Esophagus squamous epithelium (tissue), 5 donors: ENCODE measurements at regions not wholly inside any gene's neighbourhood (a gene's known extent, or its start where the extent isn't known, plus 50 kb on each side); places are given as distances from the start of the nearest gene placed in this dataset.

ENCODE experiments used
- DNase-seq: peaks from one replicate; lab custom pipeline; 2025; lab: John Stamatoyannopoulos, UW
- H3K27ac ChIP-seq, 4 donors: fragments of 200-600 bp; sonication (generic); one replicate each; pipeline ENCODE4 v1.5.1; 2016 to 2019; ENCODE audit warnings: mild to moderate bottlenecking in 1 of 4
- H3K27me3 ChIP-seq, 4 donors: fragments of 200-600 bp; sonication (generic); 1 replicate in 3 of 4; 2 replicates in 1 of 4; pipeline versions ENCODE4 v1.5.1 to v1.6.0; 2017 to 2021; ENCODE audit warnings: antibody characterized with exemption in 1 of 4
- H3K36me3 ChIP-seq, 3 donors: fragments of 200-600 bp; sonication (generic); one replicate each; pipeline ENCODE4 v1.5.1; 2016 to 2019
- H3K4me1 ChIP-seq, 3 donors: fragments of 200-600 bp; sonication (generic); one replicate each; pipeline ENCODE4 v1.5.1; 2017 to 2019
- H3K4me3 ChIP-seq, 4 donors: fragments of 200-600 bp; sonication (generic); 1 replicate in 3 of 4; 2 replicates in 1 of 4; pipeline ENCODE4 v1.5.1; 2016 to 2019; ENCODE audit warnings: mild to moderate bottlenecking in 2 of 4, moderate library complexity in 1 of 4
- H3K9me3 ChIP-seq, 3 donors: fragments of 200-600 bp; sonication (generic); one replicate each; pipeline ENCODE4 v1.5.1; 2016 to 2019
- CTCF ChIP-seq, 6 experiments: fragments of 450-650 bp in 4 of 6; fragments of 200-600 bp in 2 of 6; sonication (generic) in 2 of 6; IDR thresholded peaks; one replicate each; pipeline ENCODE4 v1.5.1; 2016 to 2019; ENCODE audit warnings: antibody characterized with exemption in 6 of 6, mild to moderate bottlenecking in 4 of 6, moderate library complexity in 4 of 6
- POLR2A ChIP-seq, 4 donors: fragments of 450-650 bp; IDR thresholded peaks; one replicate each; pipeline ENCODE4 v1.6.1; 2017; ENCODE audit warnings: antibody characterized with exemption in 4 of 4, mild to moderate bottlenecking in 4 of 4, moderate library complexity in 3 of 4
- WGBS, 2 donors: methylation state at CpG; one replicate each; pipeline ENCODE4 v1.1.5; 2018; 5-methylcytosine and 5-hydroxymethylcytosine counted together
- intact Hi-C: fragments of 100-400 bp; cut with DNase I; formaldehyde crosslinking; loops from one replicate; pipeline ENCODE4 v1.15.0; 2022
- donor health status: DM: yes; HTN: yes; CAD: no.

GRCh38 chr1:60636946-60637345 lies 445.4 kb upstream of the NFIA start:
- no peak overlapping the region for H3K4me3 ChIP-seq
- WGBS, 2 donors: 55 to 69% methylated on average over 2 of the region's 2 CpGs
- no peaks in the 10 kb centered on the region for H3K4me1 ChIP-seq
- H3K9me3 ChIP-seq: no peaks in the 10 kb centered on the region
- no peaks in the 10 kb centered on the region for H3K27me3 ChIP-seq
- TF ChIP-seq CTCF (IDR thresholded peaks at IDR 0.05): no peak
- TF ChIP-seq POLR2A (IDR thresholded peaks at IDR 0.05): no peak
- no peak for DNase-seq
- no peaks in the 10 kb centered on the region for H3K36me3 ChIP-seq
- H3K27ac ChIP-seq: no peak overlapping the region
- intact Hi-C loops: no loop called here

- WGBS, 2 donors: 49 to 53% methylated on average over 6 of the region's 6 CpGs
Measured at GRCh38 chr1:60634106-60634505, 448.3 kb upstream of the NFIA start.

GRCh38 chr1:60622486-60622885 lies 459.9 kb upstream of the NFIA start:
- 71 to 80% methylated on average over 2 of the region's 2 CpGs for WGBS, 2 donors
- no peak for DNase-seq
- Histone ChIP-seq H3K27me3 (no peaks in the 10 kb centered on the region), H3K36me3 (no peaks in the 10 kb centered on the region), H3K27ac (no peak overlapping the region), H3K9me3 (no peaks in the 10 kb centered on the region), H3K4me1 (peaks cover 0 to 9% (median 0%) of the 10 kb centered on the region in 3 donors), H3K4me3 (no peak overlapping the region)
- intact Hi-C loops: no loop called here
- TF ChIP-seq CTCF (IDR thresholded peaks at IDR 0.05): no peak
- TF ChIP-seq POLR2A (IDR thresholded peaks at IDR 0.05): no peak

More at GRCh38 chr1:60634106-60634505, 448.3 kb upstream of the NFIA start:
- Histone ChIP-seq H3K9me3 (no peaks in the 10 kb centered on the region), H3K36me3 (no peaks in the 10 kb centered on the region), H3K4me3 (no peak overlapping the region), H3K27ac (no peak overlapping the region), H3K4me1 (no peaks in the 10 kb centered on the region), H3K27me3 (no peaks in the 10 kb centered on the region)
- intact Hi-C loops: no loop called here
- no peak for DNase-seq
- no peak for TF ChIP-seq CTCF (IDR thresholded peaks at IDR 0.05)
- no peak for TF ChIP-seq POLR2A (IDR thresholded peaks at IDR 0.05)

- peaks cover 0 to 9% (median 0%) of the 10 kb centered on the region in 3 donors for H3K4me1 ChIP-seq
- 11 to 15% methylated on average over 10 of the region's 10 CpGs for WGBS, 2 donors
- no peaks in the 10 kb centered on the region for H3K27me3 ChIP-seq
- intact Hi-C loops: no loop called here
- H3K36me3 ChIP-seq: no peaks in the 10 kb centered on the region
- peak overlapping the region in 1 of 4 donors; percentile 15 for H3K4me3 ChIP-seq
- no peak for DNase-seq
- no peak for TF ChIP-seq POLR2A (IDR thresholded peaks at IDR 0.05)
- no peak for TF ChIP-seq CTCF (IDR thresholded peaks at IDR 0.05)
- no peaks in the 10 kb centered on the region for H3K9me3 ChIP-seq
- no peak overlapping the region for H3K27ac ChIP-seq
Measured at GRCh38 chr1:60621368-60621851, 461.0 kb upstream of the NFIA start.

GRCh38 chr1:60620087-60620486 lies 462.3 kb upstream of the NFIA start:
- H3K27ac ChIP-seq: no peak overlapping the region
- intact Hi-C loops: no loop called here
- no peaks in the 10 kb centered on the region for H3K9me3 ChIP-seq
- H3K4me3 ChIP-seq: no peak overlapping the region
- H3K36me3 ChIP-seq: no peaks in the 10 kb centered on the region
- no peaks in the 10 kb centered on the region for H3K27me3 ChIP-seq
- 42 to 59% methylated on average over 5 to 7 of the region's 7 CpGs for WGBS, 2 donors
- no peak for TF ChIP-seq CTCF (IDR thresholded peaks at IDR 0.05)
- no peak for TF ChIP-seq POLR2A (IDR thresholded peaks at IDR 0.05)
- peaks cover 0 to 9% (median 0%) of the 10 kb centered on the region in 3 donors for H3K4me1 ChIP-seq
- no peak for DNase-seq
